Upper lobe of left lung (tissue), 4 donors: ENCODE measurements at regions not wholly inside any gene's neighbourhood (a gene's known extent, or its start where the extent isn't known, plus 50 kb on each side); places are given as distances from the start of the nearest gene placed in this dataset.

Source experiments
- CTCF ChIP-seq, 6 experiments: fragments of 450-650 bp in 4 of 6; fragments of 200-600 bp in 2 of 6; sonication (generic) in 2 of 6; IDR thresholded peaks; one replicate each; pipeline ENCODE4 v1.5.1; 2016 to 2019; ENCODE audit warnings: antibody characterized with exemption in 6 of 6
- EP300 ChIP-seq, 4 donors: sonication (generic); formaldehyde crosslinking; IDR thresholded peaks; one replicate each; pipeline ENCODE4 v1.5.1; 2017; ENCODE audit warnings: antibody characterized with exemption in 4 of 4, control low read depth in 2 of 4

GRCh38 chr20:48426630-48427029 lies 401.2 kb downstream of the PREX1 start:
- no peak for TF ChIP-seq CTCF (IDR thresholded peaks at IDR 0.05)
- TF ChIP-seq EP300 (IDR thresholded peaks at IDR 0.05), result no peak
